T-helper 2 cell treated with Interferon-gamma antibody and Interleukin-4, amounts not matched to agents 5 μg/mL and 100 μg/mL, for 36 hours (primary cell): ENCODE measurements at regions not wholly inside any gene's neighbourhood (a gene's known extent, or its start where the extent isn't known, plus 50 kb on each side); places are given as distances from the start of the nearest gene placed in this dataset.
"Not testable (repeated sequence)": the region's sequence is repeated elsewhere in the genome, so short reads cannot be mapped to it uniquely, and the experiment has no call there.

Experiments used
- DNase-seq: peaks from one replicate; pipeline ENCODE4 v3.0.0; 2021; ENCODE audit warnings: low spot score
- H3K27ac Mint-ChIP-seq: one replicate; pipeline ENCODE4 v1.8.0; 2021; ENCODE audit warnings: mild to moderate bottlenecking, mixed read lengths
- H3K27me3 Mint-ChIP-seq: one replicate; pipeline ENCODE4 v1.8.0; 2021; ENCODE audit warnings: low read depth, mixed read lengths
- H3K36me3 Mint-ChIP-seq: one replicate; pipeline ENCODE4 v1.8.0; 2021; ENCODE audit warnings: low read depth, mixed read lengths
- H3K4me1 Mint-ChIP-seq: one replicate; pipeline ENCODE4 v1.8.0; 2021; ENCODE audit warnings: low read depth, mixed read lengths
- H3K4me3 Mint-ChIP-seq: one replicate; pipeline ENCODE4 v1.8.0; 2022; ENCODE audit warnings: mild to moderate bottlenecking, moderate library complexity, mixed read lengths
- H3K9me3 Mint-ChIP-seq: one replicate; pipeline ENCODE4 v1.8.0; 2021; ENCODE audit warnings: mixed read lengths

DNA sequence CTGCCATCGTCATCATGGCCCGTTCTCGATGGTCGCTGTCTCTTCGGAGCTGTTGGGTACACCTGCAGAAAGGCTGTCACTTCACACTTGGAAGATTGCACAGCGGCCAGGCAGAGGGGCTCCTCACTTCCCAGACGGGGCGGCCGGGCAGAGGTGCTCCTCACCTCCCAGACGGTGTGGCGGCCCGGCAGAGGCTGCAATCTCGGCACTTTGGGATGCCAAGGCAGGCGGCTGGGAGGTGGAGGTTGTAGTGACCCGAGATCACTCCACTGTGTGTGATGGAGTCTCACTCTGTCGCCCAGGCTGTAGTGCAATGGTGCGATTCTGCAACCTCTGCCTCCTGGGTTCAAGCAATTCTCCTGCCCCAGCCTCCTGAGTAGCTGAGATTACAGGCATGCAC lies 192.4 kb downstream of the RTP5 start:
- H3K4me3 Mint-ChIP-seq, H3K4me1 Mint-ChIP-seq, H3K27ac Mint-ChIP-seq, DNase-seq, H3K36me3 Mint-ChIP-seq, H3K9me3 Mint-ChIP-seq: not testable (repeated sequence)
- peaks cover 11% of the 10 kb centered on the region for H3K27me3 Mint-ChIP-seq

DNA sequence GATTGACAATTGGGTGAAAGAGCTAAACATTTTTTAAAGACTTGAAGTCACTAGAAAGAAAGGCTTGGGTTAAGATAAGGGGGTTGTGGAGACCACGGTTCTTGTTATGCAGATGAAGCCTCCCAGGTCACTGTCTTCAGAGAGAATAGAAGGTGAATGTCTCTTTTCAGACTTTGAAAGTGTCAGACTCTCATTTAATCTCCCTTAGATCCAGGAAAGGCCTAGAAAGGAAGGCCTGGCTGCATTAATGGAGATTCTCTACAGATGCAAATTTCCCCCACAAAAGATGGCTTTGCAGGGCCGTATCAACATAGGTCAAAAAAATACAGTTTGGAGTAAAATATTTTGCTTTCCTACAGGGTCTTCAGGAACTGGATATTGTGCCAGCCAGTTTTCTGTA lies 193.9 kb downstream of the RTP5 start:
- Mint-ChIP-seq H3K27me3 (peaks cover 11% of the 10 kb centered on the region), H3K4me3 (no peak overlapping the region), H3K9me3 (no peaks in the 10 kb centered on the region), H3K4me1 (no peaks in the 10 kb centered on the region), H3K36me3 (no peaks in the 10 kb centered on the region), H3K27ac (no peak overlapping the region)
- no peak for DNase-seq

DNA sequence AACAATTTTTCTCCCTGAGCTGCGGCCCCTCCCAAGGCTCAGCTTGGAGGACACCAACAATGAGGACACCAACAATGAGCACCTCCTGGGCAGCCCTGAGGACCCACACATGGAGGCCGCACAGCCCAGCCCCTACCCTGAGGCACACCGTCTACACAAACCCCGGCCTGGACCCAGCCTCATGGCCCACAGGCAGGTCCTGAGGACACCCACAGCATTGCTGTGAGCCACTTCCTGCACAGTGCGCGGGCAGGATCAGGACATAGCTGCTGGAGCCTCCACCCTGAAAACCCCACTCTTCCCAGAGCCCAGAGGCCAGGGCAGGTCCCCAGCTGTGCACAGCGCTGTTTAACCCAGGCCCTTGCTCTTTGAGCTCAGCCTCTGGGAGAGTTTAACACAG lies 194.3 kb downstream of the RTP5 start:
- no peaks in the 10 kb centered on the region for H3K36me3 Mint-ChIP-seq
- no peaks in the 10 kb centered on the region for H3K4me1 Mint-ChIP-seq
- no peak for DNase-seq
- H3K4me3 Mint-ChIP-seq: no peak overlapping the region
- no peaks in the 10 kb centered on the region for H3K9me3 Mint-ChIP-seq
- no peak overlapping the region for H3K27ac Mint-ChIP-seq
- peaks cover 14% of the 10 kb centered on the region for H3K27me3 Mint-ChIP-seq

DNA sequence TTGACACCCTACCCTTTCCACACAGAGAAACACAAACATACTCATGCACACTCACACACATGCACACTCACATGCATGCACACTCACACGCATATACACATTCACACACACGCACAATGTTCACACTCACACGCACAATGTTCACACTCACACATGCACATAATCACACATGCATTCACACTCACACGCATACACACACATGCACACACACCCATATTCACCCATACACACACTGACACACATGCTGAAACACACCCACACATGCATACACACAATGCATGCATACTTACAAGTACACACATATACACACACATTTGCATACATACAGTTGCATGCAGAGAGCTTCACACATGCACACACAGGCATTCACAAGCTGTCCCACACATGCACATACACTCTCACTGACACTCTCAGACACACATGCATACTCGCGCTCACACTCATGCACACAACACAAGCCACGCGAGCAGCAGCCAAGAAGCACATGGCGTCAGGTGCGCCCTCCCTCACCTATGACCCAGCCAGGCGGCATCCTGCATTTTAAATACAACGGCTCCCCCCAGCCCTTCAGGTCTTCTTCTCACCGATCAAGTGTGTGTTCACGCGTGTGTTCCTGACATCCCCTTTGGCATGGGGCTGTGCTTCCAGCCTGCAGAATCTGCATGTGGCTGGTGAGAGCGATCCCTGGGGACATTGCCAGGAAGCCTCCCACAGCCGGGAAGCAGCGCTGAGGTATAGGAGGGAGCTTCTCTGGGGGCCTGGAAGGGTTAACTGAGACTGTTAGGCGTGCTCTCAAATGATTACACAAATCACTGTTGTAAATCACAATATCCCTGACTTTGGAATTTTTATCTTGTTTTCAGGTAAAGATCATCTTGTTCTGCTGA lies 195.1 kb downstream of the RTP5 start:
- H3K9me3 Mint-ChIP-seq: no peaks in the 10 kb centered on the region
- no peaks in the 10 kb centered on the region for H3K36me3 Mint-ChIP-seq
- H3K4me3 Mint-ChIP-seq: no peak overlapping the region
- DNase-seq: no peak
- H3K4me1 Mint-ChIP-seq: no peaks in the 10 kb centered on the region
- H3K27me3 Mint-ChIP-seq: peaks cover 12% of the 10 kb centered on the region
- H3K27ac Mint-ChIP-seq: no peak overlapping the region

DNA sequence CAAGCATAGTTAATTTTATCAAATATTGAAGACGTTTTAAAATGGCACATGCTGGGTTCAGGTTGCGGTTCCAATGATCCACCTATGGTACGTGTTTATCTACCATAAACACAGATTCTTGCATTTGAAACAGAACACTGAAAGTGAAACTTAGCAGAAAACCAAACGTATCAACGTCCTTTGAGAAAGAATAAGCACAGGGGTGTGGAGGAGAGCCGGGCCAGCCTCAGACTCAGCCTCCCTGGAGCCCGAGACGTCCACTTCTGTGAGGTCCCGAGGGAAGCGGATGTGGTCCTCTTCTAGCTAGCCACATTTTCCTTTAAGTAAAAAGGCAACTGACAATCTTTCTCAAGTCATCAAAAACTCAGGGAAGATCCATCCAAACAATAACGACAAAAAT lies 195.9 kb downstream of the RTP5 start:
- DNase-seq: no peak
- Mint-ChIP-seq H3K27ac (no peak overlapping the region), H3K4me3 (no peak overlapping the region), H3K9me3 (no peaks in the 10 kb centered on the region), H3K36me3 (no peaks in the 10 kb centered on the region), H3K4me1 (no peaks in the 10 kb centered on the region), H3K27me3 (peaks cover 7% of the 10 kb centered on the region)

DNA sequence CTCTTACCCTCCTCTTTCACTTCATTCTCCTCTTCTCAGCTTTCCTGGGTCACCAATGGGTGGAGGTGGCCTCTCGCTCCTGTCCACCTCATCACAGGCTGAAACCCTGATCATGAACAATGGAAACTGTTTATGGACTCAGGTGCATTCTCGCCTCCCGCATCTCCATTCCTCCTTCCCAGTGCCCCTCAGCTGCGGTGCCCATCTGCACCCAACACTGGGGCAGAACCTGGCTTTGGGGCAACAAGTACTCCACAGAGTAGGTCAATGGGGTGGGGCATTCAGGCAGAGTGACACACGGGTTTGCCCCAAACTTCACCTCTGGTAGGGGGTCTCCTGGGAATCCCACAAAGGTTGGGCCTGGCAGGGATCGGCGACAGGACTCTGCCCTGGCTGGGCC lies 199.5 kb downstream of the RTP5 start:
- H3K4me3 Mint-ChIP-seq: no peak overlapping the region

DNA sequence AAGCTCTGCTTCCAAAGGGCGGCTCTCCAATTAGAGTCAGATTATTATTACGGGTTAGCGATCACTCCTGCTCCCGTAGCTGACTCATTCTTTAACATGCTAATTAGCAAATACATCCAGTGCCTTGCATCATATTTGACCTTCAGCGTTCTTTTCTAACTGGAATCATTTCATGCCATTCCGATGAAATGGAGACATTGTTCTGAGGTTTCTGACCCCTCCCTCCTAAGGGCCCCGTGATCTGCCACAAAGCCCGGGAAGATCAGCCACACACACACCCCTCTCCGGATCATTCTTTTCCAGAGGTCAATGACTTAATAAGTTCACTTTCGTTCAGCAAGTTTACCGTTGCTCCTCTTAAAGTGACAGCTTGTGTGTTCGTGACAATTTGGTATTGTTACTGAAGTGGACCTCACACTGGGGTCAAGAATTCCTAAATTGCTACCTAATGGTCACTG lies 200.4 kb downstream of the RTP5 start:
- H3K27ac Mint-ChIP-seq, H3K4me1 Mint-ChIP-seq, H3K4me3 Mint-ChIP-seq, DNase-seq, H3K36me3 Mint-ChIP-seq, H3K9me3 Mint-ChIP-seq, H3K27me3 Mint-ChIP-seq: not testable (repeated sequence)

More for the DNA sequence above, 199.5 kb downstream of the RTP5 start:
- H3K4me1 Mint-ChIP-seq: no peaks in the 10 kb centered on the region
- H3K27me3 Mint-ChIP-seq: peaks cover 4% of the 10 kb centered on the region
- H3K27ac Mint-ChIP-seq: no peak overlapping the region
- no peaks in the 10 kb centered on the region for H3K9me3 Mint-ChIP-seq
- DNase-seq: no peak
- H3K36me3 Mint-ChIP-seq: no peaks in the 10 kb centered on the region

DNA sequence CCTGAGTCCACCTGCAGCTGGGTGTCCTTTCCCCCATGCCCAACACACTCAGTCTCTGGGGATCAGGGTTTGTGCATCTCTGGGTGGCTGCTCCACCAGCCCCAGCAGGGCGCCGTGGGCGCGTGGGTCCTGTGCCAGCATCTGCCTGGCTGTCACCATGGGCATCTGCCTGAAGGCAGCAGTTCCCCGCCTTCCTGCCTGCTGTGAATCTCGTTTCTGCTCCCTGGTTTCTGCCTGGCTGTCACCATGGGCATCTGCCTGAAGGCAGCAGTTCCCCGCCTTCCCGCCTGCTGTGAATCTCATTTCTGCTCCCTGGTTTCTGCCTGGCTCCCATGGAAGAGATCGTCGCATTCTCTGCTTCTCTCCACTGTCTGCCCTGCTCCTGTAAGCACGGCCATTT lies 201.2 kb downstream of the RTP5 start:
- not testable (repeated sequence) for H3K36me3 Mint-ChIP-seq, H3K4me1 Mint-ChIP-seq, H3K9me3 Mint-ChIP-seq, DNase-seq, H3K4me3 Mint-ChIP-seq, H3K27ac Mint-ChIP-seq, H3K27me3 Mint-ChIP-seq

DNA sequence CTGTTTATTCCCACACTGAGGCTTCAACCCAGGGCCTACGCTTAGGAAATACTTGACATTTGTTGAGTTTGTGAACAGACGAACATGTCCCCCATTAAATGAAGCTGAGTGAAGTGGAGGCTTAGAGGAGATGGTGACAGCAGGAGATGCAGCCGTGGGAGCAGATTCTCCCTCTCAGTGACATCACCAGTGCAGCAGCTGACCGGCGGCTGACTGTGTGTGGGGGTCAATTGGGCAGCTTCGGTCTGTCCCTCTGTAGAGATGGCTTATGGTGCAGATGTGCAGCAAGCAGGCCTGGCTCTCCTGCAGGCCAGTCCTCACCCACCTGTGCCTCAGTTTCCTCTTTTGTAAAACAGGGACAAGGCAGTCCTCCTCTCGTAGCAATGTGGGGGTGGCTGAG lies 201.8 kb downstream of the RTP5 start:
- H3K4me1 Mint-ChIP-seq, H3K27ac Mint-ChIP-seq, H3K9me3 Mint-ChIP-seq, H3K36me3 Mint-ChIP-seq, DNase-seq, H3K4me3 Mint-ChIP-seq, H3K27me3 Mint-ChIP-seq: not testable (repeated sequence)

DNA sequence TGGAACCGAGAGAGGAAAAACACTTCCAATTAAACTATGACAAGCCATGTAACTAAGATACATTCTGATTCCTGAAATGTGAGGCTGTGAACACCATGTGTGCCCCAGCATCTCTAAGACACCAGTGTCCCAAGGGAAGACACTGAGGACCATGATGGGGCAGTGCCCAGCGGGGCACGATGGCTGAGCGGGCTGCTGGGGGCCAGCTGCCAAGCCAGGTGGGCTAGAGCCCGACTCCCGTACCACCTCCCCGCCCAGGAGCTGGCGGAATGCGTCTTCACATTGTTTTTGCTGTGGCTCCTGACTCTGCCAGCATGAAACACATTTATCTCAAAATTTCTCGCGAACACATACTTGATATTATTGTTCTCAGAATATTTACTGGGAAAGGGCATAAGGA lies 202.4 kb downstream of the RTP5 start:
- not testable (repeated sequence) for H3K27me3 Mint-ChIP-seq, H3K4me1 Mint-ChIP-seq, H3K4me3 Mint-ChIP-seq, H3K36me3 Mint-ChIP-seq, H3K9me3 Mint-ChIP-seq, H3K27ac Mint-ChIP-seq, DNase-seq

DNA sequence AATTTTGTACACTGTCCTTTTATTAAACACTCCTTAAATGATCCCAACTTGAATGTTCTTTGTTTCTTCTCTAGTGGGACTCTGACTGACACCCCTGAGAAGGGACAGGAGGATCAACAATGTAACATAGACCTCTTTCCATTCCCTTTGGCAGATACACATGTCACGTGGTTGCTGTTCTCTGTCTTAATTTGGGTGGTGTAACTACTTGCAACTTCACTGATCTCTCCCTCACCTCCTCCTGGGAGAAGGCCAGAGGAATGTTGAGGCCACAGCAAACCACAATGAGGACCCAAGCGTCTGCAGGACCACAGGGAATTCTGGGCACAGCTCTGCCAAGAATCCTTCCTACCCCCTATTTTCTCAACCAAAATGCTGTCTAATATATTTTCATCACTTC lies 205.6 kb downstream of the RTP5 start:
- DNase-seq: no peak
- H3K27me3 Mint-ChIP-seq: peaks cover 17% of the 10 kb centered on the region
- H3K27ac Mint-ChIP-seq: no peak overlapping the region

DNA sequence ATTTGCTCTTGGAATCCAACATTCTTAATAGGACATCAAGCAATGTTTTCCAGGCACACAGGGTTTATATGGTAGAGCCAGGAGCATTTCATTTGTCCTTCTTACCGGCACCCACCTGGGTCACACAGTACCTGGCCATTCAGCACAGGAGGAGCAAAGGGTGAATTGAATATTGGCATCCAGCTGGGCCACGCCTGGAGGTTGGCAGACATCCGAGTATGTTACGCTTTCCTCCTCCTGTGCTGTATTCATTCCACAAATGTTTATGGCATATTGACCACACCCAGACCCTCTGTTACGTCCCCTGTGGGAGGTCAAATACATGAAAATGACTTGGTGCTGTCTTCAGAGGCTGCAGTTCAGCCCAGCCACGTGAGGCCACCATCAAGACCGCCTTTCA lies 206.2 kb downstream of the RTP5 start:
- H3K9me3 Mint-ChIP-seq: no peaks in the 10 kb centered on the region
- no peaks in the 10 kb centered on the region for H3K4me1 Mint-ChIP-seq
- H3K4me3 Mint-ChIP-seq: no peak overlapping the region
- H3K27ac Mint-ChIP-seq: no peak overlapping the region
- H3K27me3 Mint-ChIP-seq: peaks cover 17% of the 10 kb centered on the region
- no peak for DNase-seq
- H3K36me3 Mint-ChIP-seq: no peaks in the 10 kb centered on the region

More for the DNA sequence above, 205.6 kb downstream of the RTP5 start:
- H3K9me3 Mint-ChIP-seq: no peaks in the 10 kb centered on the region
- no peaks in the 10 kb centered on the region for H3K36me3 Mint-ChIP-seq
- H3K4me1 Mint-ChIP-seq: no peaks in the 10 kb centered on the region
- H3K4me3 Mint-ChIP-seq: no peak overlapping the region

DNA sequence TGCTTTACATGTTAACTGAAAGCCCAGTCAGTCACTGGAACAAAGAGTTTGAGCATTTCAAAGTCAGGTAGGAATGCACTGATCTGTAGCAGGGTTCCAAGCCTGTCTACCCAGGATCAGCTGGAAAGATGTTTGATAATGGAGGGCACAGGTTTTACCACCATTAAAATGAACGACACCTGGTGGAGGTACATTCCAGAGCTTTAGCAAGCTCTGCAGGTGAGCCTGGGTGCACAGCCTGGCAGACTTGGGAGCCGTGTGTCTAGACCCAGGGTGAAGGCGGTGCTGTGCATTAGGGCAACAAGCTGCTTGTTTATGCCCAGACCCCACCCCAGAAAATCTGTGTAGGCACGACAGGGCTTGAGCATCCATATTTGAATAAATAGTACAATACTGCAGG lies 206.7 kb downstream of the RTP5 start:
- H3K4me3 Mint-ChIP-seq, H3K9me3 Mint-ChIP-seq, H3K36me3 Mint-ChIP-seq, DNase-seq, H3K4me1 Mint-ChIP-seq, H3K27ac Mint-ChIP-seq: not testable (repeated sequence)
- peaks cover 17% of the 10 kb centered on the region for H3K27me3 Mint-ChIP-seq

DNA sequence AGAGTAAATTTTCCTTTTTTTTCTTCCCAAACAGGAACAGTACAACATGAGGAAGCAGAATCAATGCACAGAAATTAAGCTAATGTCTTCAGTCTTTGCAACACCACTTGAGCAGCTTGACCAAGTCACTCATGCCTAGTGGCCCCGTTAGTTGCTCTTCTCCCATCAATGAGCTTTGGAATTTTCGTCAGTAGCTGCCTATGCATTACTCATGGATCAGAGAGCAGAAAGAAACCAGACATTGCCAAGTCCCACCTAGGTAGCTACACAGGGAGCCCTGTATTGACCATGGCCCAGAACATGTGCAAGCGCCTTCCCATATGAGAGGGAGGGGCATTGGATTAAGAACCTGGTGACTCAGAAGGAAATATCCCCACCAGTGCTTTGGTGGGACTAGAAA lies 208.9 kb downstream of the RTP5 start:
- not testable (repeated sequence) for DNase-seq, H3K9me3 Mint-ChIP-seq, H3K4me1 Mint-ChIP-seq, H3K27ac Mint-ChIP-seq, H3K4me3 Mint-ChIP-seq, H3K36me3 Mint-ChIP-seq
- peaks cover 20% of the 10 kb centered on the region for H3K27me3 Mint-ChIP-seq

DNA sequence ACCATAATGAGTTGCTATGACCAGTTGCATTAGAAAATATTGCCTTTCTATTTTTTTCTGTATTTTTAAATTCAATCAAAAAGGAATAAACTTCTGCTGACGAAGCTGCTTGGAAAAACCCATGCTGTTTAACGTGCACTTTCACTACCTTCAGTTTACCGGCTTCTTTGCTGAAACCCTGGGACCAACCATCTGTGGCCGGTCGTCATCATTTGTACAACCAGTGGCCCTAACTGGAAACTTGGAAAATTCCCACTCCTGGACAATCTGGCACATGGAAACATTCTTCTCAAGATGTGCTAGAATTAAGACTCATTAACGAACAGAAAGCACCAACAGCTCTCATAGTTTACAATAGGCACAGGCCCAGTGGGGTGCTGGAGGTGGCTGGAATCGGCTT lies 210.3 kb downstream of the RTP5 start:
- DNase-seq, H3K4me3 Mint-ChIP-seq, H3K36me3 Mint-ChIP-seq, H3K9me3 Mint-ChIP-seq, H3K4me1 Mint-ChIP-seq, H3K27ac Mint-ChIP-seq: not testable (repeated sequence)
- H3K27me3 Mint-ChIP-seq: peaks cover 20% of the 10 kb centered on the region
